Neural crest cell (in vitro differentiated cells): ENCODE measurements at regions not wholly inside any gene's neighbourhood (a gene's known extent, or its start where the extent isn't known, plus 50 kb on each side); places are given as distances from the start of the nearest gene placed in this dataset.
"Not testable (repeated sequence)": the region's sequence is repeated elsewhere in the genome, so short reads cannot be mapped to it uniquely, and the experiment has no call there.

Experiments
- DNase-seq: peaks from one replicate; pipeline ENCODE4 v3.0.0; 2021; ENCODE audit warnings: low read depth, mixed read lengths, low spot score
- H3K27ac Mint-ChIP-seq: one replicate; pipeline ENCODE4 v1.8.0; 2021; ENCODE audit warnings: mild to moderate bottlenecking, mixed read lengths; ENCODE audit not compliant: unreplicated experiment
- H3K27me3 Mint-ChIP-seq: 2 replicates; pipeline ENCODE4 v1.8.0; 2021; ENCODE audit warnings: low read depth, mild to moderate bottlenecking, mixed read lengths
- H3K36me3 Mint-ChIP-seq: 2 replicates; pipeline ENCODE4 v1.8.0; 2021; ENCODE audit warnings: low read depth, mild to moderate bottlenecking, mixed read lengths
- H3K4me1 Mint-ChIP-seq: 2 replicates; pipeline ENCODE4 v1.8.0; 2021; ENCODE audit warnings: mixed read lengths
- H3K4me3 Mint-ChIP-seq: one replicate; pipeline ENCODE4 v1.8.0; 2021; ENCODE audit warnings: mild to moderate bottlenecking, mixed read lengths
- H3K9me3 Mint-ChIP-seq: 2 replicates; pipeline ENCODE4 v1.8.0; 2021; ENCODE audit warnings: mixed read lengths
- TF ChIP-seq, protein P1 (sequence below): fragments of 200-600 bp; sonication (generic); conservative IDR thresholded peaks from 2 replicates; pipeline ENCODE4 v1.5.0; 2021; ENCODE audit warnings: antibody characterized with exemption, mild to moderate bottlenecking

- H3K4me3 Mint-ChIP-seq = no peak overlapping the region
- no peak for DNase-seq
- H3K27me3 Mint-ChIP-seq = no peaks in the 10 kb centered on the region
- no peak overlapping the region for H3K27ac Mint-ChIP-seq
- no peaks in the 10 kb centered on the region for H3K36me3 Mint-ChIP-seq
- no peaks in the 10 kb centered on the region for H3K9me3 Mint-ChIP-seq
- peaks cover 9% of the 10 kb centered on the region for H3K4me1 Mint-ChIP-seq
- TF ChIP-seq, protein P1, sequence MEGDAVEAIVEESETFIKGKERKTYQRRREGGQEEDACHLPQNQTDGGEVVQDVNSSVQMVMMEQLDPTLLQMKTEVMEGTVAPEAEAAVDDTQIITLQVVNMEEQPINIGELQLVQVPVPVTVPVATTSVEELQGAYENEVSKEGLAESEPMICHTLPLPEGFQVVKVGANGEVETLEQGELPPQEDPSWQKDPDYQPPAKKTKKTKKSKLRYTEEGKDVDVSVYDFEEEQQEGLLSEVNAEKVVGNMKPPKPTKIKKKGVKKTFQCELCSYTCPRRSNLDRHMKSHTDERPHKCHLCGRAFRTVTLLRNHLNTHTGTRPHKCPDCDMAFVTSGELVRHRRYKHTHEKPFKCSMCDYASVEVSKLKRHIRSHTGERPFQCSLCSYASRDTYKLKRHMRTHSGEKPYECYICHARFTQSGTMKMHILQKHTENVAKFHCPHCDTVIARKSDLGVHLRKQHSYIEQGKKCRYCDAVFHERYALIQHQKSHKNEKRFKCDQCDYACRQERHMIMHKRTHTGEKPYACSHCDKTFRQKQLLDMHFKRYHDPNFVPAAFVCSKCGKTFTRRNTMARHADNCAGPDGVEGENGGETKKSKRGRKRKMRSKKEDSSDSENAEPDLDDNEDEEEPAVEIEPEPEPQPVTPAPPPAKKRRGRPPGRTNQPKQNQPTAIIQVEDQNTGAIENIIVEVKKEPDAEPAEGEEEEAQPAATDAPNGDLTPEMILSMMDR = no peak
Measured at GRCh38 chr13:61500176-61500575, 84.5 kb upstream of the PCDH20 start.

GRCh38 chr13:61495648-61496047 lies 80.0 kb upstream of the PCDH20 start:
- no peaks in the 10 kb centered on the region for H3K36me3 Mint-ChIP-seq
- no peak for DNase-seq
- no peak overlapping the region for H3K4me3 Mint-ChIP-seq
- TF ChIP-seq, protein P1 = no peak
- peaks cover 9% of the 10 kb centered on the region for H3K4me1 Mint-ChIP-seq
- no peak overlapping the region for H3K27ac Mint-ChIP-seq
- H3K27me3 Mint-ChIP-seq = no peaks in the 10 kb centered on the region
- H3K9me3 Mint-ChIP-seq = no peaks in the 10 kb centered on the region

DNA sequence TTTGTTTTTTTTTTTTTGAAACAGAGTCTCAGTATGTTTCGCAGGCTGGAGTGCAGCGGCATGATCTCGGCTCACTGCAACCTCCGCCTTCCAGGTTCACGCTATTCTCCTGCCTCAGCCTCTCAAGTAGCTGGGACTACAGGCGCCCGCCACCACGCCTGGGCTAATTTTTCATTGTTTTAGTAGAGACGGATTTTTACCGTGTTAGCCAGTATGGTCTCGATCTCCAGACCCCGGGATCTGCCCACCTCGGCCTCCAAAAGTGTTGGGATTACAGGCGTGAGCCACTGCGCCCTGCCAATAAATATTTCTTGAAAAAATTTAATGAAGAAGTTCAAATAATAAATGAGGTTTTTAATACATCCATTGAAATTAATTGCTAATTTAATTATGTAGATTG lies 77.9 kb upstream of the PCDH20 start:
- not testable (repeated sequence) for DNase-seq, H3K36me3 Mint-ChIP-seq, H3K4me1 Mint-ChIP-seq, H3K9me3 Mint-ChIP-seq, H3K4me3 Mint-ChIP-seq, H3K27me3 Mint-ChIP-seq, H3K27ac Mint-ChIP-seq

GRCh38 chr13:61486496-61486895 lies 70.8 kb upstream of the PCDH20 start:
- Mint-ChIP-seq H3K27ac (no peak overlapping the region), H3K4me3 (no peak overlapping the region), H3K4me1 (no peaks in the 10 kb centered on the region), H3K36me3 (no peaks in the 10 kb centered on the region), H3K9me3 (no peaks in the 10 kb centered on the region), H3K27me3 (no peaks in the 10 kb centered on the region)
- TF ChIP-seq, protein P1 = no peak
- no peak for DNase-seq

DNA sequence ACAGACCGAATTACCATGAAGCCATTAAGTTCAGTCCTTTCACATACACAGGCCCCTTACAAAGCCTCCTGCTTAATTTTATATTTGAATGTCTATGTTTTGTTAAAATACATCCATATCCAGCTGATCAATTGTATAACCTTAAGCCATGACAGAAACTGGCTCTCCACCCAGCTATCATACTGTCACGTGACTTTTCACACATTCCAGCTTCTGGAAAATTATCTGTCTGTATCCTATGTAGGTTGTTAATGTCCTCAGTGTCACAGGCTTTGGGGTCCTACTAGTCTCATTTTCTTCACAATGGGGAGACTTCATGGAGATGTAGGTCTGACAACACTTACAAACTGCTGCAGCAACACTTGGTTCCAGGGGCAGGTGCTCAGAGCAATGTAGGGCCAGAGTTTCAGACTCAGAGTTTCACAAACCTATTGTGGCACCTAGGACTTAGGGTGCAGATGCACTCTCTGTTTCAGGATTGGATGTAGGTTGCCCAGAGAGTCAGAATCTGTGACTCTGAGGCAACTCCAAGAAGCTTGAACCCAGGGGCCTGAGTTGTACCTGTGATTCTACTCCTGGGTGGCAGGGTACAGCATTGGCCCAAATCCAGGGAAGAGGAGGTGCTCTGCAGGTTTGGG lies 69.6 kb upstream of the PCDH20 start:
- TF ChIP-seq, protein P1 = no peak
- Mint-ChIP-seq H3K36me3 (no peaks in the 10 kb centered on the region), H3K9me3 (no peaks in the 10 kb centered on the region), H3K27ac (no peak overlapping the region), H3K27me3 (no peaks in the 10 kb centered on the region), H3K4me3 (no peak overlapping the region), H3K4me1 (no peaks in the 10 kb centered on the region)
- DNase-seq = no peak

DNA sequence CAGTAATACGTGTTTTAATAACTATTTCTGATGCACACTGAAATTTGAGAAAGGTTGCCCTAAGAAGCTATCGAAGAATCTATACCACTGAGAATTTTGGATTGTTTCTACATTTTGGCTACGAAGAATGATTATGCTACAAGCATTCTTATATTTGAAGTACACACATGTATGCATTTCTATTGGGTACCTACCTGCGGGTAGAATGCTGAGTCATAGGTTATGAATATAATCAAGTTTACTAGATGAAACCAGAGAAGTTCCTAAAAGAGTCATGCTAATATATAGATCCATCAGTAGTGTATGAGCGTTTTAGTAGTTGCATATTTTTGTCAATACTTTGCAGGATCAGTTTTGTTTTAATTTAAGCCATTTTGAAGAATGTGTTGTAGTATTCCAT lies 62.0 kb upstream of the PCDH20 start:
- Mint-ChIP-seq H3K27me3 (no peaks in the 10 kb centered on the region), H3K36me3 (no peaks in the 10 kb centered on the region), H3K27ac (no peak overlapping the region), H3K4me1 (no peaks in the 10 kb centered on the region), H3K4me3 (no peak overlapping the region), H3K9me3 (peaks cover 2% of the 10 kb centered on the region)
- no peak for DNase-seq
- TF ChIP-seq, protein P1 = no peak
